DMS79 treated with DMSO at 0.1 percent for 48 hours (cell line): ENCODE measurements at regions not wholly inside any gene's neighbourhood (a gene's known extent, or its start where the extent isn't known, plus 50 kb on each side); places are given as distances from the start of the nearest gene placed in this dataset.

ENCODE experiments used
- DNase-seq: peaks from one replicate; lab custom pipeline; 2025; lab: John Stamatoyannopoulos, UW

GRCh38 chr6:126529637-126530362 lies 189.9 kb downstream of the CENPW start:
- no peak for DNase-seq

- no peak for DNase-seq
Measured at GRCh38 chr6:126530775-126531174, 190.9 kb downstream of the CENPW start.

- no peak for DNase-seq
Measured at GRCh38 chr6:126531286-126531685, 191.4 kb downstream of the CENPW start.

GRCh38 chr6:126531840-126532239 lies 191.9 kb downstream of the CENPW start:
- DNase-seq: no peak

DNA sequence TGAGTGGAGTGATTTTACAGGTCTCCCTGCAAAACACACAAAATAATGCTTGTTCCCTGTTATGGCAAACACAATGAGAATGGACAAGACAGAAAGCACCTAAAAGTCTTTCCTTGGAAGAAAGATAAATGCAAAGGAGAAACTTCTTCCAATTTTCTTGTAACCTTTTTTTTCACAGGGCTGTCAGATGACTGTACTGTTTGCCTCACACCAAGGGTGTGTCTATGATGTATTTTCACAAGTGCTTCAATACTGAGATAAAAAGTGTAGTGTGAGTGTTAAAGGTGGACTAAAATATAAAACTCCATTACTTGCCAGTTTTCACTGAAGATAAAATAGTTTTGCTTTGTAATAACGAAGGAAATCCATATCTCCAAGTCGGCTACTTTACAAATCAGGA lies 194.5 kb downstream of the CENPW start:
- DNase-seq: no peak

GRCh38 chr6:126535138-126535537 lies 195.2 kb downstream of the CENPW start:
- no peak for DNase-seq

DNA sequence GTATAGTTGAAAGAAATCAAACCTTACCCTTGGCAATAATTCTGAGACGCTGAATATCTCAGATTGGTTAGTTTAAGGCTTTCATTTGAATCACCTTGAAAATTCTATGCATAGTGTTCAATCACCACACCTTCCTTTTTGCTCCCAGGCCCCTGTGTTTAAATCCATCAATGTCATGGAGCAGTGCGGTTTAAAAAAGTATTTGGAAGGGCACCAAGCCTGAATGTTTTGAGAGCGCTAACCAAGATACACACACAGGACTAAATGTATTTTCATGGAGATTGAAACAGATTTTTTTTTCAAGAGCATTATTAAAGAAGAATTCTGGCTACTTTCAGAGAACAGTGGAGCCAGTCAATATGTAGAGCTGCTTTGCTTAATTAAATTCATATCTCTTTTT lies 195.7 kb downstream of the CENPW start:
- DNase-seq: no peak

- DNase-seq: no peak
Measured at GRCh38 chr6:126537061-126537816, 197.3 kb downstream of the CENPW start.

DNA sequence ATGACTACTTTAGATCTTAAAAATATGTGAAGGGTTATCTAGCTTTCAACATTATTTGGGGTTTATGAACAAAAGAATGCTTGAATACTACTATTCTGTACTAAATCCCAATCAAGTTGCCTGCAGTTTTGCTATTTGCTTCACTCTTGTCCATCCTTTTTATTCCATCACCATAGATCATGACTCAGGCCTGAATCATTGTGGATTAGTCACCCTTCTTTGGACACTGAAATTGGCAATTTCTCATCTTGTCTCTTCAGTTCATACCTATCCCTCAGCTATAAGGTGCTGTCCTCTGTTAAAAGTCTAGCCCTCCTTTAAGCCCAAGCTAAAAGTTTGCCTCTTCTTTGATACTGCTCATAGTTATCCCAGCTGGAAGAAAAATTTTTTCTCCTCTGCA lies 199.1 kb downstream of the CENPW start:
- no peak for DNase-seq

DNA sequence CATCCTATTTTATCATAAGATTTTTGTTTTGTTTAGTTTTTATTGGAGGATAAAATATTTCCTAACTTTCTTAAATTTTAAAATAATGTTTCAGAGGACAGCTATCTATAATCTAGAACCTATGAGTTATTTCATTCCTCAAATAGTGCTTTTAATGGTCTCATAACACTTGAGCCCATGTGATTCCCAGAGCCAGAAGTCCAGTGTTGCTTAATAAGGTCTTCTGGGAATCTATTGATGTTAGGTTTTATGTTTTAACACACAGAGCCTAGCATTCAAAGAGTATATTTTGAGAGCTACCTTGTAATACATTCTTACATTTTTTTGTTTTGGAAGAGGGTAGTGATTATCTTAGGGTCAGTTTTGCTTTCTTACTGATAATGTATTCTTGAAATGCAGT lies 200.2 kb downstream of the CENPW start:
- no peak for DNase-seq

GRCh38 chr6:126541806-126542491 lies 202.0 kb downstream of the CENPW start:
- DNase-seq: no peak

GRCh38 chr6:126546541-126547120 lies 206.7 kb downstream of the CENPW start:
- no peak for DNase-seq

GRCh38 chr6:126548300-126548699 lies 208.4 kb downstream of the CENPW start:
- DNase-seq: no peak

DNA sequence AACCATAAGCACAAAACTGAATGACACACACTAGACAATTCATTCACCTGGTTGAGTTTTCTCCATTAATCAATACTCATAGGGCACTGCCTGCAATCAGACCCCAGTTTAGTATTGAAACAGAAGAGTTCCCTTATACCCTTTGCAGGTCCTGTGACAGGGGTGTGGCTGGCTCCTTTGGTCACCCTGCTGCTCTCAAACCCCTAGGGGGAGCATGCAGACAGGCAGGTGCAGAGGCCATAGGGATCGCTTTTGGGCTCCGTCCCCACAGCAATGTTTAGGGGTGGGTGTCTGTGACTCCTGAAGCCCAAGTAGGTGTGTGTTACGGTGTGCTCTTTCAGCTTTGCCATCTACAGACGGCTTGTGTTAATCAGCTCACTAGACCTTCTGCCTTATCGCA lies 210.4 kb downstream of the CENPW start:
- DNase-seq: no peak

DNA sequence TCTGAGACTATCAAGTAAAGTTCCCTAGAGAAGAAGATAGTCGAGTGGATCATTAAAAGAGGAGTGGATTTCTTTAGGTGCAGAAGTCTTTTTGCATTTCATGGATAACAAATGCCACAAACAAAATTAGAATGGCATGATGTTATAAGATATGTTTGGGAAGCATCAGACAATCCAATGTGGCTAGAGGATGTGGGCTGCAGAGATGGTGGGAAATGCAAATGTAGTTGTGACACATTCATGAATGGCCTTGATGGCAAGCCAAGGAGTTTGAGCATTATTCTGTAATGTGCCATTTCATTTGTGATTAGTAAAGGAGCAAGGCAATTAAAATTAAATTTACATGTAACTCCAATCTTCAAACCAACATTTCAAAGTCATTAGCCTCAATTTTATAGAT lies 211.9 kb downstream of the CENPW start:
- DNase-seq: no peak

GRCh38 chr6:126553854-126554253 lies 213.9 kb downstream of the CENPW start:
- DNase-seq: no peak

DNA sequence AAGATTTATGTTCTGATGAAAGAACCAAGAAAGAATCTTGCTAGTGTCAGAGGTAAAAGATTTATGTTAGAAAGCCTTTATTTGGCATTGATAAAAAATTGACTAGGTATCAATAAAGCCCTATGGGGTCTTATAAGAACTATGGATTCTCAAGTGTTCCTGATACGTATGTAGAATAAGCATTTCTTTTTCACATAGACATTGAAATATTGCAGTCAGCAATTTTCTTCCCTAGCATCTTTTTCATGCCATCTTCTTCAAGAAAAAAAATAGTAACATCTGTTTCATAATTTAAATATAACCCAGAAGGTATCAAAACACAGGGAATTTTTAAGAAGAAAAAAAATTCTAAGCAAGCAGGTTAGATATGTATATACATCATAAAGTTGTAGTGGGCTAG lies 230.6 kb downstream of the CENPW start:
- DNase-seq: no peak

DNA sequence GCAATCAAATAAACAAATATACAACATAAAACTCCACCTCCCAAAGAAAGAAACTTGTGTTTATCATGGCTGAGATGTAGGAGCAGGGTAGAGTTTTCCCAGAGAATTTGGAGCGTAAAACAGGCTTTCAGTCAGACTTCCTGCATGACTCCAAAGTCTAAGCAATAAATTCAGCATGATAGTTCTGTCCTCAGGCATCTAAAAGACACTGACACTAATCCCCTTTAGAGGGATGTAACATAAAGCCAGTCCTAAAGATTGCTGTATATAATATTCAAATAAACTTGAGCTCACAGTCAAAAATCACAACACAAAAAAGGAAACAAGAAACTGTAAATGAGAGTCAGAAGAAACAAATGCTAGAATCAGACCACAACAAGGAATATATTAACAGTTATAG lies 234.4 kb downstream of the CENPW start:
- no peak for DNase-seq

DNA sequence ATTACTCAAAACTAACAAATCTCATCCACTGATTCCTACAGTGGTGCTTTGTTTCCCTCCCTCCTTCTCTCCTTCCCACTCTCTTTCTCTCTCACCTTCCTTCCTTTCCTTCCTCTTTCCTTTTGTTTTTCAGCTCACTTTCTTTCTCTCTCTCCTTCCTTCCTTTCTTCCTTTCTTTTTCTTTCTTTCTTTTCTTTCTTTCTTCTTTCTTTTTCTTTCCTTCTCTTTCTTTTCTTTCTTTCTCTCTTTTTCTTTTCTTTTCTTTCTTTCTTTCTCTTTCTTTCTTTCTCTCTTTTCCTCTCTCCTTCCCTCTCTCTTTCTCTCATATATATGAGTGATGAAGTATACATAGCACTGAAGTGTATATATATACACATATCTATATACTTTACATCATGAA lies 241.4 kb downstream of the CENPW start:
- no peak for DNase-seq

DNA sequence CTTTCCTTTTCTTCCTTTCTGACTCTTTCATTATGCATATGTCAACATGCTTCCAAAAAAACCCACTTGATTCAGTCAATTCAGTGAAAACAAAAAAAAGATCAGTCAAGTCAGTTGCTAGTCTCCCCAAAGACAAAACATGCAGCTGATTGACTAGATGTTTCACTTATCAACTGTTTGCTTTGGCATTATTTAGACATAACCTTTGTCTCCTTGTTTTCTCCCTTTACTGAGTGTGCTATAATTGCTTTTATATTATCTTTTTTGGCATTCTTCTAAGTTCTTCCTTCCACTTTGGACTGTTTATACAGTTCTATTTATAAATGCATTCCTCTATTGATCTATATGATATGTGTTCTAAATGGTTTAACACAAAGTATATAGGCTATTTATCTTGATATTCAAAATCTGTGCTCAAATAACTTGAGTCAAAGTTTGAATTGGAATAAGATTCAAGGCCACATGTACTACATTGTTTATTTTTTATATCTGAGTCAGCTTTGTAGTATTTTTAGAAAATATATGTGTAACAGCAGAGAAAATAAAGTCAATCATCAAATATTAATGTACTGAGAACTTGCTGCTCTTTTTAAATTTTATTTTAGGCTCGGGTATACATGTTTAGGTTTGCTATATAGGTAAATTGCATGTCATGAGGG lies 260.5 kb downstream of the CENPW start:
- no peak for DNase-seq

GRCh38 chr6:126603410-126603809 lies 263.5 kb downstream of the CENPW start:
- DNase-seq: no peak

DNA sequence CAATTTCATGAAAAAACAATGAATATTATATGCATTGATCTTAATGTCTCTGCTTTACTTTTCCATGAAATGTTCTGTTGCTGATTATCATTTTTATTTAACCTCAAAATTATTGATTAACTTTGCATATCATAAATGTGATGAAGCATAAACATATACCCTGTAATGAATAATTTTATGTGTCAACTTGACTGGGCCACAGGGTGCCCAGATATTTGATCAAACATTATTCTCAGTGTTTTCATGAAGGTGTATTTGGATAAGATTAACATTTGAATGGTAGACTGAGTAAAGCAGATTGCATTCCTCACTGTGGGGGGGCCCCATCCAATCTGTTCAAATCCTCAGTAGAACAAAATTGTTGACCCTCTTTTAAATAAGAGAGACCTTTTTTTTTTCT lies 265.2 kb downstream of the CENPW start:
- no peak for DNase-seq
